Epithelial cell of esophagus (primary cell): ENCODE measurements at regions not wholly inside any gene's neighbourhood (a gene's known extent, or its start where the extent isn't known, plus 50 kb on each side); places are given as distances from the start of the nearest gene placed in this dataset.

Experiments
- DNase-seq: peaks from one replicate; pipeline ENCODE4 v3.0.0; 2010; ENCODE audit warnings: low read depth
- H3K4me3 ChIP-seq: 2 replicates; pipeline ENCODE4 v1.5.1; 2011; ENCODE audit warnings: mild to moderate bottlenecking, low read length, control low read depth
- CTCF ChIP-seq: IDR thresholded peaks from 2 replicates; pipeline ENCODE4 v1.5.1; 2011; ENCODE audit warnings: low read depth, mild to moderate bottlenecking, low read length, control low read depth, inconsistent platforms; ENCODE audit not compliant: insufficient read depth; ENCODE audit errors: missing control alignments

- TF ChIP-seq CTCF = no peak
- no peak overlapping the region for H3K4me3 ChIP-seq
- DNase-seq = peak; percentile 85
Observed at GRCh38 chr4:148814030-148814429, 371.8 kb upstream of the NR3C2 start.

DNA sequence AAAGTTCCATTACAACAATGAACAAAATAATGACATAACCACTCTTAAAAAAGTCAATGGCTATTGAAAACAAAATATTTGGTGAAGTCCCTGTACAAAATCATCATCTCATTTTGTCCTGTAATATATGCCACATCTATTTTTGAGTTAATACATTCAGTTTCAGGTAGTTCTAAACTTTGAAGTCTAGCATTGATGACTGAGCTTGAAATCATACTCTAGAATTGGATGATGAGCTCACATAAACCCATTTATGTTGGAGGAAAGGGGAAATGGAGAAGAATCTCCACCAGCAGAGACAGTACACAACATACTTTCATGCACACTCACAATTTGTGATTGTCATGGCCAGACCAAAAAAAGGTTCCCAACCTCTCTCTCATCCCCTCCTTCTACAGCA is 371.1 kb upstream of the NR3C2 start:
- TF ChIP-seq CTCF = no peak
- no peak for DNase-seq
- H3K4me3 ChIP-seq = no peak overlapping the region

DNA sequence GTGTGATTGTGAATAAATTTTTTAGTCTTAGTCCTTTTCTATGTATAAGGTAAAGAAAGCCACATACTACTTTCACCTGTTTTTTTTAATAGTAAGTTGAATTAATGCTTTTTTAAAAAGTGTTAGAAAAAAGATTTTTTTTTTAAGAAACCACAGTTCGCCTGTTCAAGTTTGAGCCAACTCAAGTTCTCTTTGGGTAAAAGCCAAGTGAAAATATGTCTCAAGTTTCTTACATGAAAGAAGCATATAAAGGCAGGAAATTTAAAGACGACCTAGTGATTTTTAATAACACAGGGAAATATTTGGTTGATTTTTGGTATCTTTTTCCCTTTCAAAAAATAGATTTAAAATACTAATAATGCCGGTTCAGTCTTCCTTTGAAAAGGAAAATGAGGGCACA is 369.9 kb upstream of the NR3C2 start:
- H3K4me3 ChIP-seq = no peak overlapping the region
- no peak for DNase-seq
- no peak for TF ChIP-seq CTCF

DNA sequence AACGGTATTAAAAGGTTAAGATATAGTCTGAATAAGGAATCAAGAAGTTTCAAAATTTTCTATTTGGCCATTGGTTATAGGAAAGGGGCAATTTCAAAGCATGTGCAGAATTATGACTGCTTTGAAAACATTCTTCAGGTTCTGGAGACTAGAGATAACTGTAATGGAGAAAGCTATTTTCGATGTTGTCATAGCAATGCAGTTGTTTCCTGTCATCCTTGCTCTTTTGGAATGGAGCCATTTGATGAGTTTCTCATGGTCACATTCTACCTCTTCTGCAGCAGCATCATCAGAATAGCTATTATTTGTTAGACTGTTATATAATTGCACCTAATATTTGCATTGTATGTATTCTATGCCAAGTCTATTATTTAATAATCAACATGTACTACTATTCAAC is 368.2 kb upstream of the NR3C2 start:
- TF ChIP-seq CTCF = no peak
- DNase-seq = no peak
- H3K4me3 ChIP-seq = no peak overlapping the region

GRCh38 chr4:148808416-148808815 is 366.2 kb upstream of the NR3C2 start:
- no peak overlapping the region for H3K4me3 ChIP-seq
- DNase-seq = no peak
- no peak for TF ChIP-seq CTCF

- no peak for DNase-seq
- no peak overlapping the region for H3K4me3 ChIP-seq
- no peak for TF ChIP-seq CTCF
Observed at GRCh38 chr4:148800940-148801339, 358.7 kb upstream of the NR3C2 start.

- H3K4me3 ChIP-seq = no peak overlapping the region
- no peak for TF ChIP-seq CTCF
- no peak for DNase-seq
Observed at GRCh38 chr4:148800336-148800885, 358.2 kb upstream of the NR3C2 start.
